Endometrium (tissue), 2 donors: ENCODE measurements at regions not wholly inside any gene's neighbourhood (a gene's known extent, or its start where the extent isn't known, plus 50 kb on each side); places are given as distances from the start of the nearest gene placed in this dataset.
A peak's percentile ranks its signal among the peaks of the same experiment; 100 is the strongest.

Source experiments
- FAIRE-seq: peaks from 2 replicates; lab custom pipeline; 2012; peaks lifted over from hg19 to GRCh38; lab: Jason Lieb, UNC
- donor health status: control.
- donor health status: control.

DNA sequence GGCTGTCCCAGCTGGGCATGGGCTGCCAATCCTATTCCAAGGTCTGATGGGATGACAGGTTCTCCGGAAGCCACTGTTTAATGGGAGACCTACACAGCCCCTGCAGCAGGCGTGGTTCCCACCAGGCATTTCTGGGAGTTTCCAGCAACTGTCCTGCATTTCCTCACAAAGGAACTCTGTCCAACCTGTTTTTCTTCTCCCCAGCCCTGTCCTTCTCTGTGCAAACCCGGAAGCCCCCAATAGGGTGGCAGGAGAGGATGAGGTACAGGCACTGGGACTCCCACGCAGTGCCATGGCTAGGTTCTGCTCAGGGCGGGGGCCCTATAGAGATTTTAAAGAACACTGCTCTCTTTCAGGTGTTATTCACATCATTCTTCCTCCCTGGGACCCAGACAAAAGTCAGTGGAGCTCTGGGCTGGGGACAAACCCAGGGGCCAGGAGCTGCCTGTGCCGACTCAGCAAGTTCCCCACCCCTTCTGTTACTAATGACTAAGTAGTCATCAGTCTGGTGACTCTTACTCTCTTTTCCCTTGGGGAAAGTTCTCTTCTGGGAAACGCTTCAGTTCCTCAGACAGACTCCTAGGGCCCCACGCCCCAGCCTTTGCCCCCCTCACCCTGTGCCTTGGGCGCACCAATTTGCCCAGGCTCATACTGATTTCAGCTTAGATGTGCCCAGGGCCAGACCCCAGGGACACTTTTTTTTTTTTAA, 97.7 kb downstream of the CD47 start:
- no peak for FAIRE-seq

DNA sequence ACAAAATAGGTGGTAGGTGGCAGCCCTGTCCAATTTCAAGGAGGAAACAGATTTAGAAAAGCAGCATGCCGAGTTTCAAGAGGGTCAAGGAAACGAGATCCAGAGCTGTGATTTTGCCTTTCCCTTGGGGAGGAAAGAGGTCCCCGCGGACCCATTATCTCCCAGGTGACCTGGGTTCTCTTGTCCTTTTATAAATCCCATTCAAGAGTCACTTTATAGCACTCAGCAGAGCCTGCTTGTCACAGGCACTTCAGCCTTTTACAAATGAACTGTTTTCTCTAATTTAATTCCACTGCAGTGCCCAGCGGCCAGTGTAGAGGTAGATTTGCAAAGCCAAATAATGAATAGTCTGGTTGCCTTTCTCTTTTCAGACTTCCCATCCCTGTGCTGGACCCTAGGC, 99.9 kb downstream of the CD47 start:
- FAIRE-seq, result no peak

DNA sequence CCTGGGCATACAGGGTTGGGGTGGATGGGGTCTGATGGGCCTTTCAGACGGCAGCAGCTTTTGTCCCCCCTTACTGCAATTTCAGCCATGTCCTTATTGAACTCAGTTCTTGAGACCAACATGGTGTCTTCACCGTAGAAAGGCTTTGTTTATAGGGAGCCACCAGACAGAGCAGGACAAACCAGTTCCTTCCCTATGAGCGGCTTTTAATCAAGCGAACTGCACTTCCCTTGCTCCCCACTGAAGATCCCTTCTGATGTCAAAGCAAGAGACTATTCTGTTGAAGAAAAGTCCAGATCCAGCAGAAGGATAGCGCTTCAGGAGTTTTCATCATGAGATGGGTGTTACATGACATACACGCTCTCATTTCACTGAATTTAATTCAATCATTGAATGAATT, 100.4 kb downstream of the CD47 start:
- no peak for FAIRE-seq

DNA sequence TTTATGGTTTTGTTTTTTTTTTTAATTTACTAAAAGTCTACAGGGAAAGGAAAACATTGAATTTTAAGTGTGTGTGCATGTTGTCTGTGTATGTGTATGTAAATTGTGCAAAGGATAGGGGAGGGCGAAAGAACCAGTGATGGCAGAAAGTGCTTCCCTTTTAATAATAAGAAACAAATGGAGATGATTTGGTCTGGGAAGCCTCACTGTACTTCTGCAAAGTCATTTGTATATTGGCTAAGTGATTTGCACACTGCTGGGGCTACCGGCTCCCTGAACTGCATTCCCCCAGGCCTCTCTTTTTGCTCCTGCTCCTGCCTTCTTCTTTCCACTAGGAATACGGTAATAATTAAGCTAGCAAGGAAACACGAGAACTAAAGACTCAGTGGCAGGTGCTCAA, 101.2 kb downstream of the CD47 start:
- no peak for FAIRE-seq

DNA sequence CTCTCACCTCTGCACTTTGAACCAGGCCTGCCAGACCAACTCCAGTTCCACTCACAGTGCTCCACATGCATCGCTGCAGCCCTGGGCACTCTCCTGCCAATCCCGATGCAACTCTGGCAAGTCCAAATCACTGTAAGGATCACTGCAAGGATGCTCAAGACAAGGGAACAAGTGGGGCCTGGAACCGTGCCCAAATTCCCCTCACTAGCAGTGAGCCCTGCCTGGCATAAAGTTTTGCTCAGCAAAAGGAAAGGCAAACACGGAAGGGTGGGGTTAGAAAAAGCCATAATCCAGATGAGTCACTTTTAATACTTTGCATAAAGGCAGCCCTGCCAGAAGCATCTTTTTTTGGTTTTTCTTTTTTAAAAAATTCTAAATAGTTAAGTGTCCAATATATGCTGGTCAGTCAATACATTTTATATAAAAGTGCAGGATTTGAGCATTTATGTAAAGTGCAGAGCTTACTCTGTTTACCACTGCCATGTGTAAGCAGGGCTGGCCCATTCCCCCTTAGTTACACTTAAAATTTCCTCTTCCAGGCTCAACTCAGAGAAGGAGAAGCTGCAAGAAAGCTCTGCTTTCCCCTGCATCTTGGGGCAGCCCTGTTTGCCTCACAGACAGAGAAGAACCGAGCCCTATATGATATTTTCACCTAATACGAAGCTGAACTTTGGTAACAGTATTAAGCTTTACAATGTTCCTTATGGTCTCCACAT, 102.2 kb downstream of the CD47 start:
- FAIRE-seq, result no peak

DNA sequence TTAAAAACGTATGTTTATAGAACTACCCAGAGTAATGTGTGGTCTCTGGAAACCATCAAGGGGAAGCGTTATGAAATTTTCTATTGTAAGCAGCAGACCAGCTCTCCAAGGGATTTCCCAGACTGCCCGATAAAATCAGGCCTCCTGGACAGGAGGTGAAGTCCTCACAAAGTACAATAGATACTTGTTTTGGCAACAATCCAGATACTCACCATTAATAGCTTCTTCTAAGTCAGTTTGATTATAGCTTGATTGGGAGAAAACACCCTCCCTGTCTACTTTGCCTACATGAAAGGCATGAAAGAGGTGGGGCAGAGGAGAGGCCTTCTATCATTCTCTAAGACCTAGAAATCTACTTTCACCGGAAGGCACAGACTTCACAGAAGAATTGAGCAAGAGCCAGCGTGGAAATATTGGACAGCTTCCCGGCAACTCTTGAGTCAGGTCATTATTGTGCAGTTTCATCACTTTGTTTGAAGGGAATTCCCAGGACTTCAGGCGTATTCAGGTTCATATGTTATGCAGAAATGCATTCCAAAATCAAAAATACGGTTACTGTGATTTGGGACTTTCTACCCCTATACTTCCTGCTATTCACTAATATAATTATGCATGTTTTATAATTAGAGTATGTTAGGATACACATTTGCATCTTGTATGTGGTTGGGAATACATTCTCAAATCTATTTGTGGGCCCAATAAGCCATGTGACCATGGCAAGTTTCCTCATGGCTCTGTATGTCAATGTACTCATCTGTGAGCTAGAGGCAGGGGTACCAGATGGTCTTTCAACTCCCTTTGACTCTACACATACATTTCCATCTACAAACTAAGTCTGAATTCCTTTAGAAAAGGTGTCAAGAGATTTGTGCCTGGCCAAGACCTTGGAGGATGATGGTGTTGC, 103.5 kb downstream of the CD47 start:
- FAIRE-seq, result peak; percentile 71

DNA sequence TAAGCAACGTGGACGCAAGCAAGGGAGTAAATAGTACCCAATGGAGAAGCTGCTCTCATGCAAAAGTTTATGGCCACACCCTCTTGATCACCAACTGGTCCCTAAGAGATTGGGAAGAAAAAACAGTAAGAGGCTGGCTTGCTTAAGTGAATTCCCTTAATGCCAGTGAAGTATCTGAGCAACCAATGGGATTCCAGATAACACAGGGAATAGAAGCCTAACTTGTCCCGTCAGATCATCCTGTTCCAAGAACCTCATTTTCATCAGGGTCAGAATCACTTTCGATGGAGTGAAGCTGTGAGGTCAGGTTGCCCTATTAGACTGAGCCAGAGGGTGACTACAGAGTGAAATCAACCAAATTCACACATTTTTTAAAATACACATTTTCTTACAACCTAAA, 104.3 kb downstream of the CD47 start:
- no peak for FAIRE-seq

DNA sequence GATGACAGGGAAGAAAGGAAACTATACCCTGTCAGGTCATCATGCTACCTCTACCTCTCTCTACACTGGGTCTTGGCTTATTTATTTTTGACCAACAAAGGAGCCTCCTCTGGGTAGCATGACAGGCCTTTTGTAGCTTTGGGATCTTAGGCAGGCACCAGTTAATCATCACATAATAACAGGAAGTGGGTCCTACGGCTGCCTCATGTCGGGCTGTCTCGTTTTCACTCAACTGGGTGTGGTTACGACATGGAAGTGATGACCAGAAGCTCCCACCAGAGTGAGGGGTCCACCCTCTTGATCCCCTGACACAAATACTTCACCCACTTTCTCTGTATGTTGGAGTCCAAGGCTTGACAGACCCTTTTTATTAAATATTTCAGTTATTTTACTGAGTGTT, 105.3 kb downstream of the CD47 start:
- no peak for FAIRE-seq

DNA sequence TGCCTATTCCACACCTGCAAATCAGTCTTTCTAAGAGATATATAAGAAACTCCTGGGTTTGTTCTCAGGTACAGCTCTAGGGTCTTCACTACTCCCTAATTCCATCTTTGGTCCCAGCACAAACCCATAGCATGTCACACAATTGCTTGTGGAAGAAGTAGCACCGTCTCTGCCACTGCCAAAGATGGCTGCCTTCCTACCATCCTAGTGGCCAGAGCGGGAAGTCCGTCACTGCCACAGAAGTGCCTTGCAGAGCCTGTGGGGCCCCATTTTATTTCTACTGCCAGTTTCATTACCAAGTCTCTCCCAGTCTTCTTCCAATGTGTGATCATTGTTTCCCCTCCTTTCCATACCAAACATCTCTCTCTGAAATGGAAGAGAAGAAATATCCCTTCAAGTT, 107.6 kb downstream of the CD47 start:
- no peak for FAIRE-seq

DNA sequence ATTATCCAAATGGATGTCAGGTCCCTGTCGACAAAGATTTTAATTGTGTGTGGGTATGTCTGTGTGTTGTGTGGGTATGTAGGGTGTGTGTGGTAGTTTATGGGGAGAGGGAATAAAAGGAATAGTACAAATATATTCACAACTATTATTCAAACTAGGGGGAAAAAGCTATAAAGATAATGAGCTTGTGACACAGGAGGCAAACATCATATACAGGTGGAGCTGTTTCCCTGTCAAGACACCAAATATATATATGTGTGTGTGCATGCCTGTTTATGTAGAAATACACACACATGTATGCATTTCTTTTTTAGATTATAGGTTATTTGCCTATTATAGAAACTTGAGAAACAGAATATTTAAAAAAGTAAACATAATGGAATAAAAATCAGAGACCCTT, 108.7 kb downstream of the CD47 start:
- no peak for FAIRE-seq

DNA sequence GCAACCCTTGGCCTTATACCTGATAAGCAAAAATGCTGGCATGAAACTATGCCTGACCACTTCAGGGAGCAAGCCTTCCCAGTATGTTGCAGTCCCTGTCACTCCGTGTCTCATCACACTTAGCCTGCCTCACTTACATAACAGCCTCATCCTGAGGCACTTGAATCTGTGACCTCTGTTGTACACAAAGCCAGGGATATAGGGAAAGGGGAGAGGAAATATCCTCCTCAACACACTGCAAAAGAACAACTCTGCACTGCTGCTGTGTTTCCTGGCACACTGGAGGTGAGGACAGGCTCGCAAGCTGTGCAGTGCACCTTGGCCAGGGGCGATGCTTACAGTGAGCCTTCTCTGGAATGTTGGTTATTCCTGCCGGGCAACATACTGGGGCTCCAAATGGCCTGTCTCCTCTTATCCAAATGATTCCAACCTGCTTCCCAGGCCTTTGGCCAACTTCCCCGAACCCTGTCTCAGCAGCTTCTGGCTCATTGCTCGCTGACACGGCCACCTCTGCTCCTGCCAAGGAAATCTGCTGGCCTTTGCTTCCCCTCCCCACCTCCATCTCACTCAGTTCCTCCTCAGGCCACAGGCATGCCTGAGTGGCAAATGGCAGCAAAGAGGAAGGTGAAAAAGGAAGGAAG, 109.2 kb downstream of the CD47 start:
- FAIRE-seq, result no peak

DNA sequence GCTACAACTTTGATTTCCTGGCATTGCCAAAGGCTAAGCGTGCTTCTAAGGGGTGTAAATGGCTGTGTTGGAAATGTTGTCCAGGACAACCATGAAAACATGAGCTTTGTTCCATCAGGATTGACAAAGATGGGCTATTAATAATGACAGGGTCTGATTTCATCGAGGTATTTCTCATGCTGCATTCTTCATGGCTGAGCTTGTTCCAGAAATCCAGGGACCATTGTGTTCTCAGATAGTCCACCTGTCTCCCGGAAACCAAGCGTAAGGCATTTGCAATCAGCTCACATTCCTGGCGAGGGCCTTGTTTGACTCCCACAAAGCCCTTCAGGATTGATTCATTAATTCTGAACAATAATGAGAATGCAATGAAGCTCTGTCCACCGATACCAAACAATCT, 111.3 kb downstream of the CD47 start:
- no peak for FAIRE-seq

DNA sequence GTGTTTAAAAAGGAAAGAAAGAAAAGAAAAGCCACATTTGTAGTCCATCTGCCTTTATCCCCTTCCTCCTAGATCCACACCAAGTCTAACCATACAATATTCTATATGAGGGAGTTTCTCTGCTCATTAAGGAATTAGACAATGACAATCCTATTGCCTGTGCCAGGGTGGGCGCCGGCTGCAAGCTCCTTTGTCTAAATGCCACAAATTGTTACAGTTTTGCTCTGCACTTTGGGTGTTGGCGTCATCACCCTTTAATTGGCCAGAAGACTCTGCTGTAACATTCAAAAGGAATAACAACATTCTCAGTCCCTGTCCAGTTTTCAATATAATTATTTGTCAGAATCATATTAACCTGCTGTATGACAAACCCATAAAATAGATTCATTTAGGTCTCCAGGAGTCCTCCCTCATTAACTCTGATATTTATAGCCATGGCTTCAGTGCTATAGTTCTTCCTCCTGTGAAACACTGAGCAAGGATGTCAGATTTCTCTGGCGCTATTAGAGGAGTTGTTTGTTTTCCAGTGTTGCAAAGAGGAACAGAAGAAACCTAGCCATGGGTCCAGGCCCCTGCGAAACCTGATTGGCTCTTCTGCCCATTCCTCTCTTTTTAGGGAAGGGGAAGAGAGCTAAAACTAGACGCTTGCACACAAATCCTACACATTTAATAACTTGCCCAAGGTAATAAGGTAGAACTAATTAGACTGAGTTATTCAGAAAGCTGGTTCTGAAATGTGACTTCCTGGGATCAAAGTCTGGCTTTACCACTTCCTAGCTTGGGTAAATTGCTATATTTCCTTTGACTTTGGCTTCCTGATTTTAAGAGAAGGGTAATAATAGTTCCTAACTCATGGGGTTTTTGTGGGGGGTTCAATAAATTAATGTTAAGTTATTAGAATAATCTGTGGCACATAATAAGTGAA, 112.4 kb downstream of the CD47 start:
- no peak for FAIRE-seq

DNA sequence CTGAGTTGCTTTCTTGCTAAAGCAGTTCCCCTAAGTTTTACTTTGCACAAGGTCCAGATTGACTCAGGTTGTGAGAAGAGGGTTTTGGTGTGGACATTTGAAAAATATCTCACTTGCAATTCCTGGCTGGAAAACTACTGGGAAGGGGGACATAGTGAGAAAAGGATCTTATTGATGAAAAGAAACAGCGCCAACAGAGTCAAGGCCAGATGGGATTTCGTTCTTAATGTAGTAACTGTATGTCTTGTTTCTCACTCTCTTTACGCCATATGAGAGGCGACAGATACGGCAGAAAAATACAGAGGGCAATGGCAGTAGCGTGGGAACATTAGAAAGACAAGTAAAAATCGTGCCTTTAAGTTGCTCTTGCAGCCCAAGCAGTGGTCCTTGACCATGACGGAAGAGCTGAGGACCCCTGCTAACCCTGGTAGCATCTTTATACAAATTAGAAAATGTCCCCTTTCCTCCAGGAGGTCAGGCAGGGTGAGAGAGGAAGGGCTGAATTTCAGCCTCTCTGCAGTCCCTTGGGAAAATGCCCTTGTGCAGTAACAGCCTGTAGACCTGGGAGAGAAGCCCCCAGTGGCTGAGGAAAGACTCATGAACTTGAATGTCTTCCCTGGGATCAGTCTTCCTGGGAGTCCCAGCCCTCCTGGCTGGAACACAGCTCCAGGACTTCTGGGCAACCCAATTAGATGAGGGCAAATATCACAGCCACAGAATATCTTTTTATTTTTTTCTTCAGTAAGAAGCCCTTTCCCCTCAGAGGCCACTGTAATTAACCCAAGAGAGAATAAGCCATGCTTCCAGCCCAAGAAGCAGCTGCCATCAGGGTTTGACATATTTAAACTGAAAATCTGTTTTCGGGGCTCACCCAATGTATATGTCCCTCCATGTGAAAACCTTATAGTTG, 113.4 kb downstream of the CD47 start:
- FAIRE-seq, result no peak

DNA sequence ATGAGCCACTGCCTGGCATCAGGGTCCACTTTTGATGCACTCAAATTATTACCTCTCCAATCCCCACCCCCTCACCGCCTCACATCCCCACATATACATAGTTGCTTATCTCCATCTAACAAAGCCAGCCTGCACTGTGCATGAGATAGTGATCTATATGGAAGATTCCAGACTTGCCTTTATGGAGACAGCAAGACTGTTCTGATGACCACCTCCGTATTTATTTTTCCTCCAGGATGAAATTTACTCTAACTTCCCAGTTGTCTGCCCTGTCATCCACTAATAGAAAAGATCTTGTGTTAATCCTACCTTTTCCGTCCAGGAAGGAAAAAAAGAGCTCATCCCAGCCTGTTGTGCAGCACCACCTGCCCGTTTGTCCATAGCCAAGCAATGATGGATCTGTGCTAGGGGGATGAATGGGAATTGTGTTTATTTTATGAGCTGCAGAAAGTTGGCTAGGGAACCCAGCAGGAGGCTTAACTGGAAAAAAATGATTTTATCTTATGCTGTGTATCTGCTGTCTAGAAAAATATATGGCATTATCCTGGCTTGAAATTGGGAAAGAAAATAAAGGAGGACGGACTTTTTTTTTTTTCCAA, 114.5 kb downstream of the CD47 start:
- no peak for FAIRE-seq

DNA sequence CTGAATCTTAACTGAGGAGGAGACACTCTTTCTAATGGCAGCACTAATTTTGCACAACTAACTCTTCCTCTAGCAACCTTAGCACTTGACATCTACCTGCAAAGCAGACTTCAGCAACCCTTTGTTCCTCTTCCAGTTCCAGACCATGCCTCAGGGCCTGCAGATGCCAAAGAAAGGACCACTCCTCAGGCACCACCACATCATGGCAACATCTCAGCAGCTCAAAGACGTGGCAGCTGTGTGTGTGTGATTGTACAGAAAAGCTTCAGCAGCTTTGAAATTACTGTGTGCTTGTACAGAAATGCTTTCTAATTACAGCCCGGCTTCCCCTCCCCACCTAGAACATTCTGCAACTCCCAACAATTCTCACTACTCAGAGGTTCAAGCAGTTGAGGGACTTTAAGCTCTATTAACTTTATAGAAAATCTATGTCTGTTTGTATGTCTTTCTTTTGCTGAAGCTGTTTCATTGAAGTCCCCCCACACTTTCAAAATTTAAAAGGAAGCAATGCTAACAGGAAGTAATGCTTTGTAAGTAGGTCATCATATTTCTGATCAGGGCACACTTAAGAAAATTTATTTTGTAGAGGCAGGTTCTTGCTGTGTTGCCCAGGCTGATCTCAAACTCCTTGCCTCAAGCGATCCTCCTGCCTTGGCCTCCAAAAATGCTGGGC, 115.2 kb downstream of the CD47 start:
- no peak for FAIRE-seq

DNA sequence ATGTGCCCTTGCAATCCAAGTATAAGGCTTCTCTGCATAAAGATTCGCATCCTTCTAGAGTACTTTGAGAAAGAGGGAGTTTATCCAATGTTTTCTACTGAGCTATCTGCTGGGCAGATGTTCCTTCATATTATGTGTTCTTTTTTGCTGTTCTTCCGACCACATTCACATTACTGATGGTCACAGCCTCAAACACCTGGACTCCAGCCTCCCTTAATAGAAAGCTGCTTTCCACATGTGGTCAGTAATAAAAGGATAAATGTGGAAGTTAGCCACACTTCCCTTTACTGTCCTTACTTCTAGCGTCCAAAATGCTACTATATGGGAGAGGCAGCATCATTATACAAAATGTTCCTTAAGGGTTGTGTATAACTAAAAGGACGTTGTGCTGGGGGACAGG, 116.9 kb downstream of the CD47 start:
- no peak for FAIRE-seq

DNA sequence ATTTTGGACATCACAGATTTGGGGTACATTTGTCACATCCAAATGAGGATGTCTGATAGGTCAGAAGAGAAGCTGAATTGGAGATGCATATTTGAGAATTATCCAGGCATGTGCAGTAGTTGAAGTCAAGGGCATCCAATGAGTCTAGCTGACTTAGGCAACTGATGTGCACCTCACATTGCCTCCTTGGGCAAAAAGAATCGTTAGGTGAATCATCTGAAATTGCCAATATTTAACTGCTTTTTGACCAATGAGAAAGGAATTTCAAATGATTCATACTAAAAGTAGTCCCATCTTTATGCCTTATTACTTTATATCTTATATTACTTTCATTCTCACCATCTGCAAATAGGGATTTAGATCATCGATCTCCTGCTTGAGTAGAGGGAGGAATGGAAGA, 117.7 kb downstream of the CD47 start:
- no peak for FAIRE-seq

DNA sequence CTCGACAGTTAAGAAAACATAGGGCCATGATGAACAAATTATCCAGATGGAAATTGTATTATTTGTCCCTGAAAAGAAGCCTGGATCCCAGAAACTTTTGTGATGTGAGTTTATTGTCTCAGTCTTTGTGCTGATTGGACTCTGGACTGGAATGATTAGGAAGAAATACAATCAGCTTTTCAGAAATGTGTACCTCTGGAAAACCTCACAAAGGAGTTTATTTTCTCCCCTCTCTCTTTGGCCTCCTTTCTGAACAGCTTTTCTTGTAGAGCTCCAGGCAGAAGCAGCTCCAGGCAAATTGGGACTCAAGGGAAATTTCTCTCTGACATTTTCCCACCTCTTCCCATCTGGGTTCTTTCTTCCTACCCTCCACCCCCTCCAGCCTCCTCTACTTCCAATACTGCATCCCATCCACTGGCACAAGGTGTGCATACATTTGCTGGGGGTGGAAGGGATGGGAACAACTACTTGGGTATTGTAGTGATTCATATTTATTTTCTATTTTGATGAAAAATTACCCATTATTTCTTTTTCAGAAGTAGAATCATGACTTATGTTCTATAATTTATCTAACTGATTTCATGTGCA, 119.7 kb downstream of the CD47 start:
- FAIRE-seq, result no peak
